Fibroblast of lung (primary cell): ENCODE measurements at regions not wholly inside any gene's neighbourhood (a gene's known extent, or its start where the extent isn't known, plus 50 kb on each side); places are given as distances from the start of the nearest gene placed in this dataset.

Source experiments
- DNase-seq, 2 donors: peaks; one replicate each; pipeline versions ENCODE4 v3.0.0 to v3.0.0-alpha.2; 2010; ENCODE audit warnings: low read depth in 2 of 2
- H2AFZ ChIP-seq: 2 replicates; pipeline ENCODE4 v1.5.1; 2012; ENCODE audit warnings: low read length, control low read depth, inconsistent platforms
- H3K27ac ChIP-seq: 2 replicates; pipeline ENCODE4 v1.5.1; 2011; ENCODE audit warnings: low read length, control low read depth; ENCODE audit not compliant: insufficient read depth
- H3K27me3 ChIP-seq: 2 replicates; pipeline ENCODE4 v1.5.1; 2011; ENCODE audit warnings: mild to moderate bottlenecking, low read length; ENCODE audit not compliant: control insufficient read depth, insufficient read depth
- H3K36me3 ChIP-seq: 2 replicates; pipeline ENCODE4 v1.5.1; 2011; ENCODE audit warnings: low read length; ENCODE audit not compliant: control insufficient read depth, insufficient read depth
- H3K4me1 ChIP-seq: 2 replicates; pipeline ENCODE4 v1.5.1; 2011; ENCODE audit warnings: low read length; ENCODE audit not compliant: control insufficient read depth, insufficient read depth; ENCODE audit errors: extremely low read depth
- H3K4me2 ChIP-seq: 2 replicates; pipeline ENCODE4 v1.5.1; 2011; ENCODE audit warnings: low read length, control low read depth; ENCODE audit not compliant: insufficient read depth; ENCODE audit errors: extremely low read depth
- H3K4me3 ChIP-seq, 4 experiments: fragments of 200-600 bp in 1 of 4; sonication (generic) in 1 of 4; replicated peaks in 1 of 4; 2 replicates each; pipeline ENCODE4 v1.5.1; 2011 to 2016; ENCODE audit warnings: low read length in 4 of 4, low read depth in 3 of 4, mild to moderate bottlenecking in 3 of 4, control low read depth in 2 of 4, inconsistent platforms in 1 of 4, mixed read lengths in 1 of 4; ENCODE audit not compliant: insufficient read depth in 1 of 4; ENCODE audit errors: control extremely low read depth in 1 of 4
- H3K79me2 ChIP-seq: 2 replicates; pipeline ENCODE4 v1.5.1; 2012; ENCODE audit warnings: mild to moderate bottlenecking, low read length, inconsistent platforms; ENCODE audit not compliant: control insufficient read depth, insufficient read depth
- H3K9ac ChIP-seq: 2 replicates; pipeline ENCODE4 v1.5.1; 2011; ENCODE audit warnings: mild to moderate bottlenecking, low read length, control low read depth; ENCODE audit not compliant: insufficient read depth
- H3K9me3 ChIP-seq: 2 replicates; pipeline ENCODE4 v1.5.1; 2012; ENCODE audit warnings: low read depth, low read length; ENCODE audit not compliant: control insufficient read depth, insufficient read depth
- H4K20me1 ChIP-seq: 2 replicates; pipeline ENCODE4 v1.5.1; 2011; ENCODE audit warnings: low read length; ENCODE audit not compliant: control insufficient read depth, insufficient read depth; ENCODE audit errors: extremely low read depth
- CTCF ChIP-seq, 2 donors: IDR thresholded peaks in 1 of 2; conservative IDR thresholded peaks in 1 of 2; 1 replicate in 1 of 2; 2 replicates in 1 of 2; pipeline ENCODE4 v1.5.1; 2011 to 2012; ENCODE audit warnings: low read length in 2 of 2, control low read depth in 1 of 2, inconsistent platforms in 1 of 2, low read depth in 1 of 2, mild to moderate bottlenecking in 1 of 2
- EZH2 ChIP-seq: IDR thresholded peaks from 2 replicates; pipeline ENCODE4 v1.5.1; 2012; ENCODE audit warnings: low read length, control low read depth, mild to moderate bottlenecking; ENCODE audit errors: missing control alignments

- Histone ChIP-seq H4K20me1 (no peaks in the 10 kb centered on the region), H2AFZ (peak overlapping the region; percentile 64), H3K36me3 (no peaks in the 10 kb centered on the region), H3K27me3 (no peaks in the 10 kb centered on the region), H3K4me3 (no peak overlapping the region), H3K4me2 (peak overlapping the region; percentile 9), H3K27ac (peak overlapping the region; percentile 81), H3K4me1 (peaks cover 10% of the 10 kb centered on the region), H3K79me2 (no peaks in the 10 kb centered on the region), H3K9ac (peak overlapping the region; percentile 16), H3K9me3 (no peaks in the 10 kb centered on the region)
- TF ChIP-seq EZH2, result no peak
- TF ChIP-seq CTCF (conservative IDR thresholded peaks at IDR 0.05 in 1 of 2, IDR thresholded peaks at IDR 0.05 in 1 of 2; ENCODE audit: low read depth in 1 of 2, low read length in 2 of 2), result no peak
- no peak for DNase-seq
These were observed 347.2 kb upstream of the KLF6 start for GRCh38 chr10:4132216-4132556.

GRCh38 chr10:4131407-4132215, 346.6 kb upstream of the KLF6 start:
- Histone ChIP-seq H3K9me3 (no peaks in the 10 kb centered on the region), H3K4me1 (peaks cover 10% of the 10 kb centered on the region), H2AFZ (peak overlapping the region; percentile 64), H4K20me1 (no peaks in the 10 kb centered on the region), H3K27me3 (no peaks in the 10 kb centered on the region), H3K27ac (peak overlapping the region; percentile 81), H3K4me2 (peak overlapping the region; percentile 49), H3K79me2 (no peaks in the 10 kb centered on the region), H3K36me3 (no peaks in the 10 kb centered on the region), H3K4me3 (no peak overlapping the region), H3K9ac (peak overlapping the region; percentile 16)
- peak; percentile 93 to 94 for DNase-seq
- TF ChIP-seq EZH2 (no peak), CTCF (conservative IDR thresholded peaks at IDR 0.05 in 1 of 2, IDR thresholded peaks at IDR 0.05 in 1 of 2; ENCODE audit: low read depth in 1 of 2, low read length in 2 of 2) (no peak)

GRCh38 chr10:4130685-4131084, 345.7 kb upstream of the KLF6 start:
- Histone ChIP-seq H3K27ac (no peak overlapping the region), H3K27me3 (no peaks in the 10 kb centered on the region), H3K9ac (no peak overlapping the region), H2AFZ (no peak overlapping the region), H3K9me3 (no peaks in the 10 kb centered on the region), H3K4me3 (no peak overlapping the region), H3K4me2 (no peak overlapping the region), H4K20me1 (no peaks in the 10 kb centered on the region), H3K79me2 (no peaks in the 10 kb centered on the region), H3K4me1 (peaks cover 10% of the 10 kb centered on the region), H3K36me3 (no peaks in the 10 kb centered on the region)
- no peak for TF ChIP-seq EZH2
- TF ChIP-seq CTCF (conservative IDR thresholded peaks at IDR 0.05 in 1 of 2, IDR thresholded peaks at IDR 0.05 in 1 of 2; ENCODE audit: low read depth in 1 of 2, low read length in 2 of 2), result no peak
- no peak for DNase-seq
